ENCODE measurements at regions not wholly inside any gene's neighbourhood (a gene's known extent, or its start where the extent isn't known, plus 50 kb on each side); places are given as distances from the start of the nearest gene placed in this dataset.

DNA sequence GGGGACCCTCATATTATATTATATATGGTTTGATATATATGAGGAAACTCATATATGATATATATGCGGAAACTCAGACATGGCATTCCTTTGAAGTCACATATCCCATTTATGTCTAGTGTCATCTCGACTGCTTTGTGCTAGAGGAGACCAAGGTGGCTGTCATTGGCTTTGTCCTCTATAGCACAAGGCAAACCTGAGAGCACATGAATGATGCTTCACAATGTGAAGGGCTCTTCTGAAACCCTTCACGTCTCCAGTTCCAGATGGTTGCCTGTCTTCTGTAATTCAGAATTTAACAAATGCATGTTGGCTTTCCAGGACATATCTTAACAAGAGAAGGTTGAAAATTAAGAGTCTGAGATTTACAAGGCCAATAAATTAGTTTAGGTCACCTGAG is 303.6 kb downstream of the BARHL2 start:
- Mint-ChIP-seq H3K27me3 (ENCODE audit: insufficient read depth) (no peaks in the 10 kb centered on the region), H3K27ac (no peak overlapping the region), H3K36me3 (ENCODE audit: low read depth) (no peaks in the 10 kb centered on the region), H3K9me3 (peaks cover 7% of the 10 kb centered on the region), H3K4me3 (no peak overlapping the region), H3K4me1 (no peaks in the 10 kb centered on the region)
- Histone ChIP-seq H3K4me1 (ENCODE audit: control insufficient read depth, insufficient read depth, low read length) (no peaks in the 10 kb centered on the region), H3K27me3 (ENCODE audit: control insufficient read depth, insufficient read depth, low read length, poor library complexity, severe bottlenecking) (no peaks in the 10 kb centered on the region), H3K9me3 (ENCODE audit: control insufficient read depth, low read length) (peaks cover 14% of the 10 kb centered on the region), H3K27ac (ENCODE audit: low read depth, low read length) (no peak overlapping the region), H3K36me3 (ENCODE audit: control insufficient read depth, insufficient read depth, low read length) (no peaks in the 10 kb centered on the region), H3K4me3 (ENCODE audit: low read length) (no peak overlapping the region), H3K9ac (ENCODE audit: extremely low read depth, low read length, poor library complexity, severe bottlenecking) (no peak overlapping the region)
- no peak for DNase-seq
- 90 to 96% methylated on average over 2 to 3 of the region's 3 CpGs for WGBS, 2 experiments (ENCODE audit: insufficient coverage in 1 of 2, insufficient read length in 1 of 2)
- TF ChIP-seq, protein P1, sequence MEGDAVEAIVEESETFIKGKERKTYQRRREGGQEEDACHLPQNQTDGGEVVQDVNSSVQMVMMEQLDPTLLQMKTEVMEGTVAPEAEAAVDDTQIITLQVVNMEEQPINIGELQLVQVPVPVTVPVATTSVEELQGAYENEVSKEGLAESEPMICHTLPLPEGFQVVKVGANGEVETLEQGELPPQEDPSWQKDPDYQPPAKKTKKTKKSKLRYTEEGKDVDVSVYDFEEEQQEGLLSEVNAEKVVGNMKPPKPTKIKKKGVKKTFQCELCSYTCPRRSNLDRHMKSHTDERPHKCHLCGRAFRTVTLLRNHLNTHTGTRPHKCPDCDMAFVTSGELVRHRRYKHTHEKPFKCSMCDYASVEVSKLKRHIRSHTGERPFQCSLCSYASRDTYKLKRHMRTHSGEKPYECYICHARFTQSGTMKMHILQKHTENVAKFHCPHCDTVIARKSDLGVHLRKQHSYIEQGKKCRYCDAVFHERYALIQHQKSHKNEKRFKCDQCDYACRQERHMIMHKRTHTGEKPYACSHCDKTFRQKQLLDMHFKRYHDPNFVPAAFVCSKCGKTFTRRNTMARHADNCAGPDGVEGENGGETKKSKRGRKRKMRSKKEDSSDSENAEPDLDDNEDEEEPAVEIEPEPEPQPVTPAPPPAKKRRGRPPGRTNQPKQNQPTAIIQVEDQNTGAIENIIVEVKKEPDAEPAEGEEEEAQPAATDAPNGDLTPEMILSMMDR (conservative IDR thresholded peaks at IDR 0.05), result no peak

DNA sequence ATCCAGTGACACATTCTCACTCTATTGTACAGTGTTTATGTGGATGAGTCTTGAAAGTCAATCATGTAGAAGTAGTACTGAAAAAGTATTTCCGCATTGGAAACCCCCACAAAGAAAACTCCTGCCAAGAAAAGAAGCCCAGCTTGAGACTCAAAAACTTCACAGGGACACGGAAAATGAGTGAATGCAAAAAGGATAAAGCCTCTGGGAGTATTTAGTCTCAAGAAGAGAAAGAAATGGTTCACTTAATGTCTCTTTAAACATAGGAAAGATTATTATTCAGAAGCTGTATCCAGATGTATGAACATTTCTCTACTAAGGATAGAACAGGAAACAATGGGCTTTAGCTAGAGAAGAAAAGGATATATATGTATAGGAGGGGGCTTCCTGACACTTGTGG is 304.5 kb downstream of the BARHL2 start:
- Histone ChIP-seq H3K4me1 (ENCODE audit: control insufficient read depth, insufficient read depth, low read length) (no peaks in the 10 kb centered on the region), H3K9ac (ENCODE audit: extremely low read depth, low read length, poor library complexity, severe bottlenecking) (no peak overlapping the region), H3K9me3 (ENCODE audit: control insufficient read depth, low read length) (peaks cover 14% of the 10 kb centered on the region), H3K4me3 (ENCODE audit: low read length) (no peak overlapping the region), H3K27ac (ENCODE audit: low read depth, low read length) (no peak overlapping the region), H3K36me3 (ENCODE audit: control insufficient read depth, insufficient read depth, low read length) (no peaks in the 10 kb centered on the region), H3K27me3 (ENCODE audit: control insufficient read depth, insufficient read depth, low read length, poor library complexity, severe bottlenecking) (no peaks in the 10 kb centered on the region)
- 97% methylated on average over 2 of the region's 2 CpGs; no CpG with 5 or more reads in 1 of the 2 experiments for WGBS, 2 experiments (ENCODE audit: insufficient coverage in 1 of 2, insufficient read length in 1 of 2)
- Mint-ChIP-seq H3K4me1 (no peaks in the 10 kb centered on the region), H3K27me3 (ENCODE audit: insufficient read depth) (no peaks in the 10 kb centered on the region), H3K36me3 (ENCODE audit: low read depth) (no peaks in the 10 kb centered on the region), H3K9me3 (peaks cover 7% of the 10 kb centered on the region), H3K4me3 (no peak overlapping the region), H3K27ac (no peak overlapping the region)
- no peak for DNase-seq
- TF ChIP-seq, protein P1 (conservative IDR thresholded peaks at IDR 0.05), result no peak

- no peak overlapping the region for H3K4me3 Mint-ChIP-seq
- Histone ChIP-seq H3K27ac (ENCODE audit: low read depth, low read length) (no peak overlapping the region), H3K9me3 (ENCODE audit: control insufficient read depth, low read length) (peaks cover 8% of the 10 kb centered on the region), H3K9ac (ENCODE audit: extremely low read depth, low read length, poor library complexity, severe bottlenecking) (no peak overlapping the region), H3K27me3 (ENCODE audit: control insufficient read depth, insufficient read depth, low read length, poor library complexity, severe bottlenecking) (no peaks in the 10 kb centered on the region), H3K4me3 (ENCODE audit: low read length) (no peak overlapping the region), H3K4me1 (ENCODE audit: control insufficient read depth, insufficient read depth, low read length) (no peaks in the 10 kb centered on the region), H3K36me3 (ENCODE audit: control insufficient read depth, insufficient read depth, low read length) (no peaks in the 10 kb centered on the region)
- H3K27ac Mint-ChIP-seq, result no peak overlapping the region
- H3K27me3 Mint-ChIP-seq (ENCODE audit: insufficient read depth), result no peaks in the 10 kb centered on the region
- TF ChIP-seq, protein P1 (conservative IDR thresholded peaks at IDR 0.05), result no peak
- H3K4me1 Mint-ChIP-seq, result no peaks in the 10 kb centered on the region
- H3K36me3 Mint-ChIP-seq (ENCODE audit: low read depth), result no peaks in the 10 kb centered on the region
- DNase-seq, result no peak
- peaks cover 6% of the 10 kb centered on the region for H3K9me3 Mint-ChIP-seq
- WGBS, 2 experiments (ENCODE audit: insufficient coverage in 1 of 2, insufficient read length in 1 of 2), result 86 to 95% methylated on average over 3 of the region's 3 CpGs
Measured at GRCh38 chr1:90411185-90411584, 305.9 kb downstream of the BARHL2 start.

Measured in endodermal cell (in vitro differentiated cells).